H1 (cell line): ENCODE measurements at regions not wholly inside any gene's neighbourhood (a gene's known extent, or its start where the extent isn't known, plus 50 kb on each side); places are given as distances from the start of the nearest gene placed in this dataset.

Source experiments
- CTCF ChIA-PET: fragments of 300-600 bp; sonication (Branson Sonifier 250); formaldehyde crosslinking; loops from one replicate; lab custom pipeline; 2021; ENCODE audit not compliant: partially characterized antibody; lab: Charles Lee
- POLR2A ChIA-PET: fragments of 300-600 bp; sonication (Branson Sonifier 250); formaldehyde crosslinking; loops from one replicate; lab custom pipeline; 2021; ENCODE audit warnings: inconsistent platforms; ENCODE audit not compliant: partially characterized antibody; lab: Charles Lee
- DNase-seq, 2 experiments: peaks; one replicate each; pipeline versions ENCODE4 v3.0.0 to v3.0.0-alpha.2; 2010 to 2022; ENCODE audit warnings: low spot score in 2 of 2, low read depth in 1 of 2, mixed read lengths in 1 of 2
- FAIRE-seq: peaks from 2 replicates; lab custom pipeline; 2011; peaks lifted over from hg19 to GRCh38; lab: Jason Lieb, UNC
- H2AFZ ChIP-seq: 2 replicates; pipeline ENCODE4 v1.8.1; 2012; ENCODE audit warnings: low read length, inconsistent platforms
- H2AK5ac ChIP-seq: 2 replicates; pipeline ENCODE4 v1.6.1; 2013; ENCODE audit warnings: low read depth, low read length
- H2BK120ac ChIP-seq: replicated peaks from 2 replicates; pipeline ENCODE3; 2013; ENCODE audit warnings: low read depth, low read length, inconsistent platforms
- H2BK12ac ChIP-seq: 2 replicates; pipeline ENCODE4 v1.6.1; 2013; ENCODE audit warnings: low read depth, low read length
- H2BK15ac ChIP-seq: 2 replicates; pipeline ENCODE4 v1.6.1; 2013; ENCODE audit warnings: low read length
- H2BK20ac ChIP-seq: 2 replicates; pipeline ENCODE4 v1.6.1; 2013; ENCODE audit warnings: low read length
- H2BK5ac ChIP-seq: 2 replicates; pipeline ENCODE4 v1.6.1; 2013; ENCODE audit warnings: low read depth, low read length
- H3K14ac ChIP-seq: 2 replicates; pipeline ENCODE4 v1.6.1; 2013; ENCODE audit warnings: inconsistent platforms; ENCODE audit not compliant: insufficient read length
- H3K18ac ChIP-seq: 2 replicates; pipeline ENCODE4 v1.6.1; 2013; ENCODE audit warnings: low read length; ENCODE audit errors: extremely low read depth
- H3K23ac ChIP-seq: 2 replicates; pipeline ENCODE4 v1.6.1; 2013; ENCODE audit warnings: inconsistent platforms; ENCODE audit not compliant: insufficient read length
- H3K23me2 ChIP-seq: 2 replicates; pipeline ENCODE4 v1.6.1; 2013; ENCODE audit warnings: low read depth, low read length
- H3K27ac ChIP-seq: 2 replicates; pipeline ENCODE4 v1.6.1; 2011; ENCODE audit warnings: low read depth, low read length, inconsistent platforms
- H3K27me3 ChIP-seq, 4 experiments: replicated peaks in 1 of 4; 1 replicate in 1 of 4; 2 replicates in 3 of 4; pipeline versions ENCODE4 v1.6.1 to v1.8.1; 2011 to 2013; ENCODE audit warnings: low read length in 3 of 4, mild to moderate bottlenecking in 3 of 4, inconsistent platforms in 2 of 4, mixed read lengths in 2 of 4, moderate library complexity in 1 of 4; ENCODE audit not compliant: control insufficient read depth in 3 of 4, insufficient read depth in 3 of 4; ENCODE audit errors: extremely low read depth in 1 of 4
- H3K36me3 ChIP-seq, 4 experiments: 2 replicates each; pipeline versions ENCODE4 v1.6.1 to v1.8.1; 2011 to 2013; ENCODE audit warnings: mild to moderate bottlenecking in 4 of 4, low read length in 3 of 4, moderate library complexity in 2 of 4, control low read depth in 1 of 4, inconsistent platforms in 1 of 4; ENCODE audit not compliant: insufficient read depth in 4 of 4, control insufficient read depth in 2 of 4
- H3K4ac ChIP-seq: replicated peaks from 2 replicates; pipeline ENCODE3; 2013; ENCODE audit warnings: low read length, low read depth, mixed read lengths, inconsistent platforms; ENCODE audit not compliant: insufficient read length
- H3K4me1 ChIP-seq, 4 experiments: replicated peaks in 1 of 4; 1 replicate in 1 of 4; 2 replicates in 3 of 4; pipeline versions ENCODE4 v1.6.1 to v1.8.1; 2011 to 2013; ENCODE audit warnings: low read length in 3 of 4, inconsistent platforms in 2 of 4, mixed read lengths in 1 of 4; ENCODE audit not compliant: insufficient read depth in 4 of 4, control insufficient read depth in 3 of 4
- H3K4me2 ChIP-seq, 2 experiments: 2 replicates each; pipeline versions ENCODE4 v1.6.1 to v1.8.1; 2011 to 2013; ENCODE audit warnings: low read depth in 2 of 2, low read length in 2 of 2, control low read depth in 1 of 2, inconsistent platforms in 1 of 2, mild to moderate bottlenecking in 1 of 2; ENCODE audit not compliant: insufficient read depth in 1 of 2
- H3K4me3 ChIP-seq, 4 experiments: fragments of 200-600, 300-600 bp in 1 of 4; sonication (generic), shearing (Covaris generic), sonication (Bioruptor Twin) in 1 of 4; 2 replicates each; pipeline versions ENCODE4 v1.5.1 to v1.8.1; 2011 to 2016; ENCODE audit warnings: low read length in 4 of 4, low read depth in 3 of 4, control low read depth in 2 of 4, inconsistent platforms in 2 of 4, mild to moderate bottlenecking in 2 of 4, mixed read lengths in 1 of 4, moderate library complexity in 1 of 4; ENCODE audit not compliant: insufficient read depth in 2 of 4; ENCODE audit errors: extremely low read depth in 1 of 4
- H3K56ac ChIP-seq: replicated peaks from 2 replicates; pipeline ENCODE3; 2013; ENCODE audit warnings: low read depth, mild to moderate bottlenecking, mixed read lengths, low read length, inconsistent platforms; ENCODE audit not compliant: insufficient read length
- H3K79me1 ChIP-seq: 2 replicates; pipeline ENCODE4 v1.6.1; 2013; ENCODE audit warnings: low read depth, low read length, control low read depth
- H3K79me2 ChIP-seq, 2 experiments: 2 replicates each; pipeline versions ENCODE4 v1.6.1 to v1.8.1; 2012 to 2013; ENCODE audit warnings: low read length in 2 of 2, mild to moderate bottlenecking in 2 of 2, inconsistent platforms in 1 of 2; ENCODE audit not compliant: insufficient read depth in 2 of 2, control insufficient read depth in 1 of 2
- H3K9ac ChIP-seq, 4 experiments: replicated peaks in 1 of 4; 1 replicate in 1 of 4; 2 replicates in 3 of 4; pipeline versions ENCODE4 v1.6.1 to v1.8.1; 2011 to 2013; ENCODE audit warnings: low read depth in 3 of 4, low read length in 3 of 4, control low read depth in 2 of 4, mild to moderate bottlenecking in 2 of 4, moderate library complexity in 2 of 4, inconsistent platforms in 1 of 4; ENCODE audit errors: extremely low read depth in 1 of 4
- H3K9me3 ChIP-seq, 2 experiments: 2 replicates each; pipeline versions ENCODE4 v1.6.1 to v1.8.1; 2012 to 2013; ENCODE audit warnings: mild to moderate bottlenecking in 2 of 2, moderate library complexity in 2 of 2, control low read depth in 1 of 2, inconsistent platforms in 1 of 2, low read depth in 1 of 2, low read length in 1 of 2, mixed read lengths in 1 of 2; ENCODE audit not compliant: insufficient read depth in 2 of 2
- H4K20me1 ChIP-seq, 2 experiments: replicated peaks in 1 of 2; 2 replicates each; pipeline versions ENCODE3 to v1.8.1; 2011 to 2013; ENCODE audit warnings: inconsistent platforms in 2 of 2, low read length in 2 of 2, mild to moderate bottlenecking in 1 of 2; ENCODE audit not compliant: insufficient read depth in 2 of 2, control insufficient read depth in 1 of 2
- H4K5ac ChIP-seq: 2 replicates; pipeline ENCODE4 v1.6.1; 2013; ENCODE audit warnings: low read length, low read depth, mixed read lengths, inconsistent platforms; ENCODE audit not compliant: insufficient read length
- H4K8ac ChIP-seq: 2 replicates; pipeline ENCODE4 v1.8.0; 2013; ENCODE audit warnings: mild to moderate bottlenecking, moderate library complexity, low read length, inconsistent platforms; ENCODE audit not compliant: insufficient read depth; ENCODE audit errors: extremely low read depth
- H4K91ac ChIP-seq: replicated peaks from 2 replicates; pipeline ENCODE3; 2013; ENCODE audit warnings: low read length, mixed read lengths, inconsistent platforms; ENCODE audit not compliant: insufficient read length
- ASH2L ChIP-seq: fragments of 200-600, 300-600 bp; sonication (generic); IDR thresholded peaks from one replicate; pipeline ENCODE4 v1.7.1; 2017; ENCODE audit warnings: low read length
- CHD1 ChIP-seq: IDR thresholded peaks from 2 replicates; pipeline ENCODE4 v1.6.1; 2012; ENCODE audit warnings: low read depth, low read length, improper control_type of control experiment
- EGR1 ChIP-seq: IDR thresholded peaks from 2 replicates; pipeline ENCODE4 v1.6.1; 2011; ENCODE audit warnings: low read depth, low read length, borderline replicate concordance
- EZH2 ChIP-seq: fragments of 200-600 bp; sonication (generic); IDR thresholded peaks from 2 replicates; pipeline ENCODE4 v1.7.1; 2012; ENCODE audit warnings: low read depth, mild to moderate bottlenecking, moderate library complexity, low read length, inconsistent platforms; ENCODE audit not compliant: severe bottlenecking
- JUN ChIP-seq: IDR thresholded peaks from 2 replicates; pipeline ENCODE4 v1.6.1; 2011; ENCODE audit warnings: low read depth, mild to moderate bottlenecking, improper control_type of control experiment, low read length
- JUND ChIP-seq: IDR thresholded peaks from 2 replicates; pipeline ENCODE4 v1.6.1; 2011; ENCODE audit warnings: mild to moderate bottlenecking, improper control_type of control experiment, low read length
- KDM1A ChIP-seq: fragments of 200-600, 300-600 bp; sonication (generic); IDR thresholded peaks from 2 replicates; pipeline ENCODE4 v1.7.1; 2016; ENCODE audit warnings: mild to moderate bottlenecking, low read length, borderline replicate concordance
- POLR2A ChIP-seq, 2 experiments: IDR thresholded peaks; 1 replicate in 1 of 2; 2 replicates in 1 of 2; pipeline ENCODE4 v1.6.1; 2011; ENCODE audit warnings: low read depth in 2 of 2, low read length in 2 of 2, mild to moderate bottlenecking in 2 of 2; ENCODE audit errors: control extremely low read depth in 1 of 2
- SAP30 ChIP-seq: fragments of 300-600 bp; sonication (generic); IDR thresholded peaks from 2 replicates; pipeline ENCODE4 v1.7.1; 2012; ENCODE audit warnings: low read length, moderate library complexity, mild to moderate bottlenecking, inconsistent platforms; ENCODE audit not compliant: insufficient read depth, insufficient replicate concordance
- SIN3A ChIP-seq, 2 experiments: IDR thresholded peaks in 1 of 2; conservative IDR thresholded peaks in 1 of 2; 2 replicates each; pipeline ENCODE4 v1.6.1; 2011 to 2012; ENCODE audit warnings: low read length in 2 of 2, improper control_type of control experiment in 1 of 2, low read depth in 1 of 2, mild to moderate bottlenecking in 1 of 2
- SP1 ChIP-seq: IDR thresholded peaks from 2 replicates; pipeline ENCODE4 v1.6.1; 2011; ENCODE audit warnings: low read depth, low read length
- TAF1 ChIP-seq: IDR thresholded peaks from 2 replicates; pipeline ENCODE4 v1.6.1; 2011; ENCODE audit warnings: mild to moderate bottlenecking, low read depth, low read length
- TBP ChIP-seq: IDR thresholded peaks from 2 replicates; pipeline ENCODE4 v1.6.1; 2011; ENCODE audit warnings: low read depth, low read length, improper control_type of control experiment
- TEAD4 ChIP-seq: IDR thresholded peaks from 2 replicates; pipeline ENCODE4 v1.6.1; 2012; ENCODE audit warnings: low read depth, low read length, inconsistent platforms, mixed read lengths
- WGBS, 2 experiments: shearing (Covaris generic) in 1 of 2; methylation state at CpG; one replicate each; pipeline versions ENCODE4 v1.1.6 to v1.1.7; 2013 to 2015; ENCODE audit warnings: low lambda C conversion rate in 2 of 2, mixed read lengths in 2 of 2, inconsistent platforms in 1 of 2, low coverage in 1 of 2, missing lambda C conversion rate in 1 of 2; ENCODE audit not compliant: insufficient replicate concordance in 2 of 2, insufficient coverage in 1 of 2, insufficient read length in 1 of 2; ENCODE audit errors: extremely low coverage in 1 of 2, missing lambda C conversion rate in 1 of 2; 5-methylcytosine and 5-hydroxymethylcytosine counted together

- no peak for TF ChIP-seq TBP
- no peak for TF ChIP-seq JUN
- no peak for TF ChIP-seq EGR1
- TF ChIP-seq EZH2 = no peak
- no peak for TF ChIP-seq SIN3A (conservative IDR thresholded peaks at IDR 0.05 in 1 of 2, IDR thresholded peaks at IDR 0.05 in 1 of 2; ENCODE audit: low read depth in 1 of 2, low read length in 2 of 2)
- TF ChIP-seq TAF1 = no peak
- TF ChIP-seq CHD1 = no peak
- TF ChIP-seq ASH2L = no peak
- no peak for TF ChIP-seq POLR2A (IDR thresholded peaks at IDR 0.05; ENCODE audit: control extremely low read depth in 1 of 2, low read depth in 2 of 2, low read length in 2 of 2)
- TF ChIP-seq TEAD4 = no peak
- no peak for TF ChIP-seq SAP30
- TF ChIP-seq SP1 = no peak
- TF ChIP-seq KDM1A = no peak
- TF ChIP-seq JUND = no peak
- WGBS, 2 experiments = 91% methylated on average over 1 of the region's 1 CpG; no CpG with 5 or more reads in 1 of the 2 experiments
- no peaks in the 10 kb centered on the region for H3K79me1 ChIP-seq
- H3K4me1 ChIP-seq = no peaks in the 10 kb centered on the region
- H4K5ac ChIP-seq = no peak overlapping the region
- H3K4me2 ChIP-seq = no peak overlapping the region
- no peak overlapping the region for H3K18ac ChIP-seq
- H3K36me3 ChIP-seq = no peaks in the 10 kb centered on the region
- no peak overlapping the region for H3K4ac ChIP-seq
- H2AK5ac ChIP-seq = no peak overlapping the region
- no peaks in the 10 kb centered on the region for H4K20me1 ChIP-seq
- no peak overlapping the region for H3K9ac ChIP-seq
- H4K91ac ChIP-seq = no peak overlapping the region
- H3K27me3 ChIP-seq = no peaks in the 10 kb centered on the region
- FAIRE-seq = no peak
- H2BK5ac ChIP-seq = no peak overlapping the region
- POLR2A ChIA-PET = no interaction called here
- H3K23me2 ChIP-seq = no peaks in the 10 kb centered on the region
- CTCF ChIA-PET = interaction anchor here (0.6 to 0.8 kb wide), 2 partner anchors 25 to 230 kb away, joined by 3 read pairs; no protein-coding TSS in a partner anchor
- no peaks in the 10 kb centered on the region for H3K9me3 ChIP-seq
- H2AFZ ChIP-seq = no peak overlapping the region
- H2BK20ac ChIP-seq = no peak overlapping the region
- H3K23ac ChIP-seq = no peak overlapping the region
- H2BK120ac ChIP-seq = no peak overlapping the region
- no peak overlapping the region for H3K56ac ChIP-seq
- H2BK12ac ChIP-seq = no peak overlapping the region
- no peak overlapping the region for H3K27ac ChIP-seq
- H4K8ac ChIP-seq = no peak overlapping the region
- H3K4me3 ChIP-seq = no peak overlapping the region
- no peak overlapping the region for H2BK15ac ChIP-seq
- H3K14ac ChIP-seq = no peak overlapping the region
- no peak for DNase-seq
- H3K79me2 ChIP-seq = no peaks in the 10 kb centered on the region
These were observed 273.5 kb upstream of the NPY start for GRCh38 chr7:24010495-24010894.
